Ureter (tissue), 1 donor: ENCODE measurements at regions not wholly inside any gene's neighbourhood (a gene's known extent, or its start where the extent isn't known, plus 50 kb on each side); places are given as distances from the start of the nearest gene placed in this dataset.

Source experiments
- DNase-seq: peaks from one replicate; pipeline ENCODE4 v3.0.0-alpha.2; 2020; ENCODE audit warnings: low spot score
- donor health status: DM: yes; HTN: yes; CAD: no.

DNA sequence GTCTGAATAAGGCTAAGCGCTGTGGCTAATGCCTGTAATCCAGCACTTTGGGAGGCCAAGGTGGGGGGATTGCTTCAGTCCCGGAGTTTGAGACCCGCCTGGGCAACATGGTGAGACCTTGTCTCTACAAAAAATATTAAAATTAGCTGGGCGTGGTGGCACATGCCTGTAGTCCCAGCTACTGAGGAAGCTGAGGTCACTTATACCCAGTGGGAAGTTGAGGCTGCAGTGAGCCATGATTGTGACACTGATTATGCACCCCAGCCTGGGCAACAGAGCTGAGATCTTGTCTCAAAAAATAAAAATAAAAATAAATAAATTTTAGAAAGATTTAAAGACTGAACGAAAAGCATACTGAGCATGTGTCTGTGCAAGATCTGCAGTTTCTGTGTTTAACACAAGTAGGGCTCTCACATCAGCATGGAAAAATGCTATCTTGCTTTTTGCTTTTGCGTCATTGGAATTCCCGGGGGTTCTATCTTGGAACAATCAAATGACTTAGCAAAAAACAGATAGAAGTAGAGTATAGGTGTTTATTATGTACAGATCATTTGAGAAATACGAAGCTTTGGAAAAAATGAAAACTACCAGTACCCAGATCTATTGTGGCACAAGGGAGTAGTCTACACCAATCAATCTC, 161.9 kb downstream of the CAPZA3 start:
- DNase-seq: no peak

DNA sequence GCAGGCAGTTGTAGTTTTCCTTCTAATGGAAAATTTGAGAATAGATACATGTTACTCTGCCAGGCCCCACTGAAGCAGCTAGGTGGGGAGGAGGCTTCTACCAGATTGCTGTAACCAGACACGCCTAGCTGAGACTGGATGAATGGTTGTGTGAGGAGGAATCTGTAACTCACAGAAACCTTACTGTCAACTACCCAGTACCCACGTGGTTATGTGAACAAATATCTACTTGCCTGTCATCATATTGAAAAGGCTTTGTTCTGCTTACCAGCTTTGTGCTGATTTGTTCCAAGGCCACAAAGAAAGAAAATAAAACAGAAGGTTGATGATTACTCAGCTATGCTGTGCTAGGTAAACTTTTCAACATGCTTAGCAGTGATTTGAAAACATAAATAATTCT, 167.2 kb downstream of the CAPZA3 start:
- no peak for DNase-seq

DNA sequence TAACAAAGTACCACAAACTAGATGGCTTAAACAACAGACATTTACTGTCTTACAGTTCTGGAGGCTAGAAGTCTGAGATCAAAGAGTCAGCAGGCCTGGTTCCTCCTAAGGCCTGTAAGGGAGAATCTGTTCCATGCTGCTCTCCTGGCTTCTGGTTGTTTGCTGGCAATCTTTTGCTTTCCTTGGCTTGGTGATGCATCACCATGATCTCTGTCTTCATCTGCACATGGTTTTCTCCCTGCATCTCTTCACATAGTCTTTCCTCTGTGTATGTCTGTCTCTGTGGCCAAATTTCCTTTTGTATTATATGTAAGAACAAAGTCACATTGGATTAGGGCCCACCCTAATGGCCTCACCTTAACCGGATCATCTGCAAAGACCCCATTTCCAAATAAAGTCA, 168.5 kb downstream of the CAPZA3 start:
- no peak for DNase-seq

DNA sequence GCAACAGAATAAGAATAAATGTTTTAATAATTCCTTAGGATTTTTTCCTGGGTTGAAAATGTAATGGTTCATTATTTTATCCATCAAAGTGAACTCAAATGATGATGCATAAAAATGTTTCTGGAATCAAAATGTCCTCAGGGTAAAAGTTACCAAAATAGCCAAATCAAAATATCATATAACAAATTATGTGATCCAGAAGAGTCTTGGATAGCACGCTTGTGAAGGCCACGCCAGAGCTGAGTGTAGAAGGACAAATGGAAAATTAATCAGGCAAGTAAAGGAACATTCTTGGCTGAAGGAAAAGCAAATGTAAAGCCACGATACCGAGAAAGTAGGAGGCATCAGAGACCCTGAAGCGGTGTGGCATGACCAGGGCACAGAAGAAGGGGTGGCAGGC, 169.2 kb downstream of the CAPZA3 start:
- no peak for DNase-seq

DNA sequence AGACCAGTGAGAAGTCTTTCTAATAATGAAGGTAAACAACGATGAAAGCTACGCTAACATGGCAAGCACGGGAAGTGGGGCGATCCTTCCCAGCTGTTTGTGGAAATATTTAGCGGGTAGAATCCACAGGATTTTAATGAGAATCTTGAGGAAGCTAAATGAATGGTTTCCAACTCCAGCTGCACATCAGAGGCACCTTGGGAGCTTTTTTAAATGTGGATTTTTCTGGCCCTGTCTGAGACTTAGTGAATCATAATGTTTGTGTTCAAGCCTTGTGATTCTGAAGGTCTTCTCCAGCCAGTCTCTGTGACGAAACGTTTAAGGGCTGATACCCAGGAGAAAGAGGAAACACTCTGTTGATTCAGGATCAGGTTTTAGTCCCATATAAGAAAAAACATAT, 169.8 kb downstream of the CAPZA3 start:
- no peak for DNase-seq

DNA sequence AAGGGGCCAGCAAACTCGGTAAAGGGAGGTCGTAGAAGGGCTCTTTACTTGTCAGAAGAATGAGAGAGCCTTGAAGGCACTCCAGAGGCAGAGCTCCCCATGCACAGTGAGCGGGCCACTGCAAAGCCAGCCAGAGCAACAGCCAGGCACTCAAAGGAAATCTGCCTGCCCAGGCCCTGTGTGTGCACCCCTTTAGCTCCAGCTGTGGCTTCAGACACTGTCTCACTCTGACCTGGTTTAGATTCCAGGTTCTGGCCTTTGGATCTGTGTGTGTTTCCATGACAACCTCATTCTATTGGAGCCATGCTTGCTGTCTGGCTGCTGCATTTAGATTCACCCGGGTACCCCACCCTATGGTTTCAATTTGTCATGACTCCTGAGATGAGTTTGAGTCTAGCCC, 170.3 kb downstream of the CAPZA3 start:
- DNase-seq: no peak

DNA sequence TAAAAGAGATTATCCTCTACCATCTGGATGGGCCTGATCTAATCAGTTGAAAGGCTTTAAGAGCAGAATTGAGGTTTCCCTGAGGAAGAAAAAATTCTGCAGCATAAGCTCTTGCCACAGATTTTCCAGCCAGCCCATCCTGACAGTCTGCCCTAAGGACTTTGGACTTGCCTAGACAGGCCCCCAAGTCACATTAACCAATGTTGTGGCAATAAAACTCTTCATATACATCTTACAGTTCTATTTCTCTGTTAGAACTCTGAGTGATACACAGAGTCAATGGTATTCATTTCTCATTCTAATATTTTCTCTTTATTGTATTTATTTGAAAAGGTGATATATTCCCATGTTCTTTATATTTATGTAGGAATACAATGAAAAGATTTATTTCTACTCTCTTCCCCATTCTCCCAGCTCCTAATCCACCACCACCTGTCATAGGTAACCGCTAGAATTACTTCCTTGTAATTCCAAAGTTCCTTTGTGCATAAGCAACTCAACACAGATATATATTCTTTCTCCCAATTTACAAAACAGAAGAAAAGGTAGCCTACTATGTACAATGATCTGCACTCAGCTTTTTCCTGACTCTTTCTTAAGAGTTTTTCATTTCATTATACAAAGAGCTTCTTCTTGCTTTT, 182.1 kb downstream of the CAPZA3 start:
- DNase-seq: no peak

DNA sequence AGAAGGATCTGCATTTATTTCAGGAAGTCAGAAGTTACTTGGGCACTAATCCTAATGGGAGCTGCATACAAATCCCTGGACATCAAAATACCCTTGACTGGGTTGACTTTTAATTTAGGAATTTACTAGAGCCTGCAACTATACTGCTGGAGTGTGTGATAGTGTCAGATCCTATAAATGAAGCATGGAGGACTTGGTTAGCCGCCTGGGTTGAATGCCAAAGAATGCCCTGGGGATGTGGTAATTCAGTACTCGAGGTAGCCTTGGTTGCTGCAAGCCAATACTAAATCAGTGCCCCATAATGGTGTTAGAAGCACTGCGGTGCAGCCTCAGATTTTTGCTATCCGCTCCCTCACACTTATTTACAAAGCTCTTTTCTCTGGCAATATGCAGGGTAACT, 184.9 kb downstream of the CAPZA3 start:
- no peak for DNase-seq

DNA sequence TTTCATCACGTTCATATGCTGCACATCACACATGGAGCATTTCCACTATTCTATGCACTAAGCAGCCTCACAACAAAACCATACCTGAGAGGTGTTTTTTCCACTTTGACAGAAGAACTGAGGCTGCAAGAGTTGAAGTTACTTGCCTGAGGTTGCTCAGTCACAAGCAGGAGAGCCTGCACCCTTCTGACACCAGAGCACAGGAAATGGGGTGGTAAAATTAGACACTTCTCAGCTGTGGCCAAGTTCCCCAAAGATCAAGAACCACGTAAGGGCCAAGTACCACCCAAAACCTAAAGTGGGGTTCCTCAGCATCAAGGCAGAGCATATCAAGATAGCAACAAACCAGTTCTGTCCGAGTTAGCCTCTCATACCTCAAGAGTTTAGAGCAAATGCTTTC, 185.8 kb downstream of the CAPZA3 start:
- DNase-seq: no peak

DNA sequence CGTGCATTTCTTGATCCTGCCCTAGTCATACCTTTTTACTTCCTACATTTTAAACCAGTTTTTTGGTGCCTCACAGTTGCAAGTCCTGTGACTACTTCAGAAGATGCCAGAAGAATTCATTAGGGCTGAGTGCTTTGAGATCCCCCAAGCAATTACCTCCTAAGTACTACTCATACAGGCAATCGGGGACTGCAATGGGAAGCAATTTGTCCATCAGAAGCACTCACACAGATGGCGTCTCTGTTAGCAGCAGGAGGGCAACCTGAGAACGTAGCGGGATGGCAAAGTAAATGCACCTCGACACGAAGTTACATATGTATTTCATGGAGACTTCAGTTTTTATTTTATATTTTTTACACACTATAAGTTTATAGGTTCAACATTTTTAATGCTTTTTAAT, 188.3 kb downstream of the CAPZA3 start:
- DNase-seq: no peak

DNA sequence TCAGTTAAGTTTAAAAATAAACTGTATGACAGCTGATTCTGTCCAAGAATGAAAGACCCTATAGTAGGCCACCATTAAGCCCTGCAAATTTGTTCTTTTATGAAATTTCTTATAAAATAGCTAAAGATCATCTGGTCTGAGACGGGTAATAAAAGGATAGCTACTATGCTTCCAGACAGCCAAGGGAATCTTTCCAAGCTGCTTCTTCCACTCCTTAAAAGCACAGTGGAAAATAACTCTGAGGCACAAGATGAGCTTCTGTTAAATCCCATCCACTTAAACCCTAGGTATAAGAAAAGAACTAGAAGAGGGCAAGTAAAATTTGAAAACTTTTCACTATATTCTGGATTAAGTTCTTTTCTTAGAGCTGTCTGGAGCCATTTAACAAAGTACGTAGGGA, 194.3 kb downstream of the CAPZA3 start:
- DNase-seq: no peak

DNA sequence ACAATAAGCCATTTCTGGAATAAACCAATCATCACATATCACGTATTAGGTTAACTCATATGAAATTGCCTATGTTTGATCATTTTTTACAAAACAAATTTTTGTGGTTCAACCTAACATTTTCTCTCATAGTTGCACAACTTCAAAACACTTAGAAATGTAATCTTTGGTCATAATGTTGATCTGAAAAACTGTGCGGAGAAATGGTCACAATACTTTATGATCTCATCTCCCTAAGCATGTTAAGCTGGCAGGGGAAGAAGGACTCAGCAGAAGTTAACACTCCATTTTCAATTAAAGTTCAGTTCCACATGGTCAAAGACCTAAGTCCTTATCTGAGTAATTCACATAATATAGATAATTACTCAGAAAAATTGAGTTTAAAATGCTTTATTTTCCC, 194.8 kb downstream of the CAPZA3 start:
- DNase-seq: no peak

DNA sequence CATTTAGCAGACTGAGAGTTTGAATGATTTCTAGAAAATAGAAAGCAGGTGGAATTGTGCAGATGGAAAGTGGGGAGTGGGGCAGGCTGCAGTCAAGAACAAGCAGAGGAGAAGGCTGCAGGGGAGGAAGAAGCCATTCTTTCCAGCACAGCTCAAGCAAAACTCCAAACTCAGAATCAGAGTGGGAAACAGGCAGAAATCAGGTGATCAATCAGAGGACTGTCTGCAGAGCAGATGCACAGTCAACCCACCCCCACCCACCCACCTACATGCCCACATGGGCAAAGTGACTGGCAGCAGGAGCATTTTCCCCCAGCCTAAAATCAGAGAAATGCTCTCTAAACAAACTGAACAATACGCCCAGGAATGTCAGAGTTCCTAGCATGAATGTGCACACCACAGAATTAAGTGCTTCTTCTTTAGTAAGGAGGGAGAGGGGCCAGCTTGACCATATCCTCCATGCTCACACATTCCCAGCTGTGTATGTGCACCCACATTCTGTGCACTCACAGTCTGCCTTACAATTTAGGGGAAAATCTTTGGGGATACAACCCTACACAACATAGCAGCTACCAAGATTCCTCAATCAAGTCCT, 194.1 kb upstream of the PLEKHA5 start:
- no peak for DNase-seq

DNA sequence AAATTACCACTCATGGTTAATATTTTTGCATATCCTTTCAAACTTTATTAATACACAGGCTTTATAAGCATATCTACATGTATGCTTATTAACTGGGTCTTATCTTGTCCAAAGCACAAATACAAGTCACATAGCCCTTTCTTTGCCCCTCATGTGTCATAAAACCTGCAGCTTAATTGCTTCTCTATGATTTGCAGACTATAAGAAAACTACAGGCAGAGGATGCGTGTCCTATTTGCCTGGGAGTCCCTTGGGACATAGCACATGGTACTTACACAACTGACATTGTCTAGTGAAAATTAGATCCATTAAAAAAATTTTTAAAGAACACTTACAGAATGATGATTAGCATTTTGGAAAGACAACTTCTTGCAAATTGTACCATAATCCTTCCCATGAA, 190.5 kb upstream of the PLEKHA5 start:
- DNase-seq: no peak

DNA sequence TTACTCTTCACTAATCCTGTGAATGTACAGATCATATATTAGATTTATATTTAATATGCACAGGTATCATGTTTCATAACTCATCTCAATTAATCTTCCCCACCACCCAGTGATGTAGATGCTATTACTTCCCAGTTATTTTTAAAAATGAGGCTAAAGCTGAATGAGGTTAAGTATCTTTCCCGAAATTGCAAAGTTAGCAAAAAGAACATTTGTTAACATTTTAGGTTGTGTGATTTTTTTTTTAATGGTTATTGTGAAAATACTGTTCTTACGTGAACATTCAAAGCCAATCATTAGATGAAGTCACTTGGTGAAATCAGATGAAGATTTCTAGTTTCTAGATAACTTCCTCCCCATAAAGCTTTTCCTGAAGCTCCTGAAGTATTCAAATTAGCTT, 186.9 kb upstream of the PLEKHA5 start:
- DNase-seq: no peak

DNA sequence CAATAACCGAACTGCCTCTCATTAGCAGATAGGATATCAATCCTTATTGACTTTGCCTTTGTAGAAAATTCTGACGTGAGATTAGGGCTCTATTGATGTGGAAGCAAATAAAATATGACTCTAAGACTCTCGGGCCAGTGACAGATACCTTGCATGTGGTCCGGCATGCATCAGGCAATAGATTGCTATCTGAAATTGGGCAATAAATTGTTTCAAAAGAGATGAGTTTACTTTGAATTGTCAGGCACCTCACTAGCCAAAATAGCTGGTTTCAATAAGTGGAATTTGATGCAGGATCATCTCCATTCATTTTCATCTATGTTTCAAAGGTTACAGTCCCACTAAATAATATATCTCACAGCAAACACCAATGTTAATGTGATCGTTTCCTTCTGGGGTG, 186.3 kb upstream of the PLEKHA5 start:
- no peak for DNase-seq

DNA sequence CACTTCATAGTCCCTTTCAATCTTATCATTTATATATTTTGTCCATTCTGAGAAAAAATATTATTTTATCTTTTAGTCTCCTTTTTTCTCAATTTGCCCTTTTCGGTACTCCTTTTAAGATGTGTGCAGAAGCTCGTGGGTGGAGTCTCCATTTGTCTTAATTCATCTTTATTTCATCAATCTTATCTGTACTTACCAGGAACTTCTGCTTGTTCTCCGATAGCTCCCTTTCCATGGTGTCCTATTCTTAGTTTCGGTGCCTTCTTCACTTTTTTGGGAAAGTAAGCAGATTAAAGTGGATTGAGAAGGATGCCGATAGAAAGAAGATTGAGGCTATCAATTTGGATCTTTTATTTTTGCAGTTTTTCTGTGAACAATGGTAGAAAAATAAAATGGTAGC, 183.4 kb upstream of the PLEKHA5 start:
- no peak for DNase-seq

DNA sequence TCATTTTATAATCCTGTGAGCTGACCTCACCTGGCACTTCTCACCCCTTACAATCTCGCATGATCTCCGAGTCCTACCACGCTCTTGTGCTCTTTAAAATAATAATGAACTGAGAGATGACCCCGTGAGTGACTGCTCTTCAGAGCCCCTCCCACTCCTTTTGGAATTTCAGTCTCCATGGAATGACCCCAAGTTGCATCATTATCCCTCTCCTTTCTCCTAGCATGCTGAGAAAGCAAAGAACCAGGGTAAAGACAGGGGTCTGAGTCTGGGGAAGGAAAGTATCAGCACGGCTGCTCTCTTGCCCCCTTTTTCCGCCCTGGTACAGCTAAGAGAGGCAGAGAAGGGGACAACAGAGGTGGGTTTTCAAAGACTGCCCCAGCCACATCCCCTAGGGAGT, 178.3 kb upstream of the PLEKHA5 start:
- DNase-seq: no peak

DNA sequence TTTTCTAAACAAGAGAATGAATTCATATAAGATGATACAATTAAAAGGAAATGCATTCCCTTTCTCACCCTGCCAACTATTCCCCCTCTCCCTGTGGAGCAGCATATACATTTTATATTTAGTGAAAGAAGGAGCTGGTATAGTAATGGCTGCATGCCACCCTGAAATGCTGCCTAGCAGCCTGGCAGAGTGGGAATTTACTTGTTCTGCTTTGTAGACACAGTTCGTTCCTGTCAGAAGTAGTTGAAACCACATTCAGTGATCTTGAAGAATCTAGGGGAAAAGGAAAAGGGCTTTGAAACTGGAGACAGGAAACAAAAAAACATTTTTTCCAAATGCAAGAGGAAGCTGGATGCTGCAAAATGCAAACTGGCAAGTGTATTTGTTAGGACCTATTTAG, 176.0 kb upstream of the PLEKHA5 start:
- DNase-seq: no peak

DNA sequence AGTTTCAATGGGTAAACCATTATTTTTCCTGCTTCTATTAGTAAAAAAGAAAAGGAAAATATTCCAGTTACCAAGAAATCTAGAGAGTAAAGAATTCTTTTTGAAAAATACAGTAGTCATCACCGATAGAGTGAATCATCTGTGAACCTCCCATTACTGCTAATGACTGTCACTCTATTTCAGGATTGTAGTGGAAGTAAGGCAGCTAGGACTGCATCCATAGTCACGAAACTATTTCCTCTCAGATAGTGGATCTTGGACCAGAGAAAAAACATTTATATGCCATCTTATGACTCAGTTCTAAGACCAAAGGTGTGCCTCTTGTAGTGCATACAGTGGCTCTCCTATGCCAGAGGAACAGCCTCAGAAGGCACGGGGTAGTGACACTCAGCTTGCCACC, 173.9 kb upstream of the PLEKHA5 start:
- no peak for DNase-seq

DNA sequence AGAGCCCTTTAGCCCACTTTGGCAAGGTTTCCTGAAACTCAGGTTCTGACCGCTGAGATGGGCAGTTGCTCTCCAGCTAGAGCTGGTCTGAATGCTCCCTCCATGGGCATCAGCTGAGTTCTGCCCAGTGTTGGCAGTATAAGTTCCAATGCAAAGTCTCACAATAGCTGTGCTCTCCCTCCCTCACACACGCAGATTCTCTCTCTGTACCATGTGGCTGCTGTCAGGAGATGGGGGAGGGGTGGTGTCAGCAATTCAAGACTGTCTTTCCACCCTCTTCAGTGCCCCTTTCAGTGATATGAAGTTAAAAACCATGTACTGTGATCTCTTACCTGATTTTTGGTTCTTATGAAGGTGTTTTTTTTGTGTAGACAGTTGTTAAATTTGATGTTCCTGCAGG, 164.3 kb upstream of the PLEKHA5 start:
- DNase-seq: peak; percentile 44

DNA sequence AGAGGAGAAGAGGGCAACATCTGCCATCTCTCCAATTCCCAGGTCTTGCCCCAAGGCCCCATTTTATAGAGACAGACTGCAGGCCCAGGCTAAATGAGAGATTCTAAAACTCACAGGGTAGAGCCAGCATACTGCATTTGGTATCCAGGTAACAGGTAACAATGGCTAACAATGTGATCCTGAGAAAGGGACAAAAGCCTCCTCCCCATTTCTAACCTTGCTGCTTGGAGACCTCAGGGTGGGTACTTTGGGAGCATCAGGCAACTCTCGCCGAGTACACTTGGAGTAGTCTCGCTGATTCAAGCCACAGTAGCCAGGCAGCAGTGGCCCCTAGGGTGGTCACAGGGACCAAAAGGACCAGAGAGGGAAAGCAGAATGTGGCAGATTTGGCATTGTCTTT, 162.6 kb upstream of the PLEKHA5 start:
- no peak for DNase-seq

DNA sequence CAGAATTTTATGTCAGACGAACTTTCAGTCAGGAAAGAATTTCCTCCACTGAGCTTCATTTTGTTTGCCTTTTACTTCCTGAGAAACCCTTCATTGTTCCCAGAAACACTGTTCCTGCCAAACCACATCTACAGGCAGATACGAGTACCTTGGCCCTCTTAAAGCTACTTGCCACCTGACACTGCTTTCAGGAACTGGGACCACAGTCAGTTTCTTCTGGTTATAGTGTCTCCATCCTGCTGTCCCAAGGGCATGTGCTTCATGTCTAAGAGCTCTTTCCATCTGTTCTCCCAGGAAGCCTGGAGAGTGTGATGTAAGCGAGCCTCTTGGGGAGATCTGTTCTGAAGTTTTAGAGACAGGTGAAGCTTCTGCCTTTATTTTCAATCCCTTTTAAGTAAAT, 161.7 kb upstream of the PLEKHA5 start:
- DNase-seq: no peak

DNA sequence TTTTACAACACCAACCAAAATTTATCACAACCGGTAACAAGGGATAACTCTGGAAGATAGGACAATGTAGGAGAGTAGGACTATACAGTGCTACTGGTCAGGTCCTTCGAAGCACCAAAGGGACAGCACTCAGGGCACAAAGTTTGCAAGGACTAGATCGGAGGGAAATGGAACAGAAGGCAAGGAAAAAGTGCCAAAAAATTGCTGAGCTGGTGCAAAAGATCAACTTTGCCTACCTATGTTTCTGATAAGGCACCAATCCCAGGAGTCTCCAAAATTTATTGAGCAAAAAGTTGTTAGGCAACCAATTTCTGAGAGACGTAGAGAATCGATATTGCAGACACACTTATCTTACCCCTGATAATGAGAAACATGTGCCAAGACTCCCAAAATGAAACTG, 160.0 kb upstream of the PLEKHA5 start:
- no peak for DNase-seq
